ENCODE measurements at regions not wholly inside any gene's neighbourhood (a gene's known extent, or its start where the extent isn't known, plus 50 kb on each side); places are given as distances from the start of the nearest gene placed in this dataset.

DNA sequence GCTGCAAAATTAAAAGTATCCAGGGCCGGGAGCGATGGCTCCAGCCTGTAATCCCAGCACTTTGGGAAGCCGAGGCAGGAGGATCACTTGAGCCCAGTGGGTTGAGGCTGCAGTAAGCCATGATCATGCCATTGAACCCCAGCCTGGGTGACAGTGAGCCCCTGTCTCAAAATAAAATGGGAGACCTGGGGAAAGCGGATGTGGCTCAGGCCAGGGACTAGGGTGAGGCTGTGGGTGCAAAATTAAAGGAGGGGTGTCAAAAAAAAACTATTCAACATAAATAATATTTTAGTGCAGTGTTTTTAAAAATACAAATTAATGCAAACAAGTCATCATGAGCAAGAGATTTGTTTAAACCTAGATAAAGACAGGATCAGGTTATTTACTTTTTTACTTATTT, 100.1 kb upstream of the SLC45A1 start:
- no peak overlapping the region for H3K27ac Mint-ChIP-seq
- H3K4me3 Mint-ChIP-seq: peak overlapping the region; percentile 53
- H3K36me3 Mint-ChIP-seq (ENCODE audit: low read depth): no peaks in the 10 kb centered on the region

DNA sequence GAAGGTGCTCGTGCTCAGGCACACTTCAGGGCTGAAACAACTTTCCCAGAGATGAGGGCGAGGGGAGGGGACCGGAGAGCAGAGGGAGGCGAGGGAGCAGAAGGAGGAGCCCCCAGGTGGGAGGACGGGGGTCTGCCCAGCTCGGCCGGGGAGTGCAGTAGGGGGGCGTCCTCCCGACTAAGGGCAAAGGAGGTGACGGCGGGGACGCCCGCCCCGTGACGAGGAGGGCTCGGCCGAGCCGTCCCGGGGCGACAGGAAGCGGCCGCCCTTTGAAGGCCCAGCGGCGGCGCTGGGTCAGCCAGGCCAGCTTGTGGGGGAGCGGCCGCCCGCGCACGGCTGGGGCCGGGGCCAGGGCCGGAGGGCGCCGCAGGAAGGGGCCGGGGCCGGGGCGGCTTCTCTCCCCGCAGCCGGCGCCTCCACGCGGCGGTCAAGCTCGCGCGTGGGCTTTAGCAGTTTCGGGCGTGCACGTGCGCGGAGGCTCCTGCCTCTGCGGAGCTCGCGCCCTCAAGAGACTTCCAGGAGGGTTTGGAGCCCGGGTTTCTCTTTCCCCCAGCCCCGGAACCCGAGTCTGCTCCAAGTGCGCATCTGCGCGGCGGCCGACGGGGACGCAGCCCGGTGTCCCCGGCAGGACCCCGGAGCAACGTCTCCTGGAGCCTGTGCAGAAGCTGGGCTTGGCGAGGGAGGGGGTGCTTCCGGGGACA, 100.8 kb upstream of the SLC45A1 start:
- Mint-ChIP-seq H3K36me3 (ENCODE audit: low read depth) (no peaks in the 10 kb centered on the region), H3K27ac (peak overlapping the region; percentile 67), H3K27me3 (peaks cover 64% of the 10 kb centered on the region), H3K4me3 (peak overlapping the region; percentile 66), H3K4me1 (ENCODE audit: low read depth) (peaks cover 18% of the 10 kb centered on the region), H3K9me3 (no peaks in the 10 kb centered on the region)

More for the DNA sequence above, 100.1 kb upstream of the SLC45A1 start:
- Mint-ChIP-seq H3K4me1 (ENCODE audit: low read depth) (peaks cover 11% of the 10 kb centered on the region), H3K27me3 (peaks cover 62% of the 10 kb centered on the region), H3K9me3 (no peaks in the 10 kb centered on the region)

DNA sequence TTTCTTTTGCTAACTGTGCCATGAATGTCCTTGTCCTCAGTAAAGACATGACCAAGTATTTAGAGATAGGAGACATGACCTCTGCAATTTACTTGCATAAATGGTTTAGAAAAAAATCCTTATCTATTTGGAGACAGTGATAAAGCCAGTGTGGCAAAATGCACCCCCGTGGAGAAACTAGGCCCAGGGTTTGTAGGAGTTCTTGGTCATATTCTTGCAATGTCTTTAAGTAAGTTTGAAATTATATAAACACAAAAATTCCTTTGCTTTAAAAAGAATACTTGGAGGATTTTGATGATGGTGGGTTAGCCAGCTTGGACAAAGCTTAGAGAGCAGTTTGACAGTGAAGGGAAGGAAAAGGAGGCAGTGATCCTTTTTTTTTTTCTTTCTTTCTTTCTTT, 101.9 kb upstream of the SLC45A1 start:
- peaks cover 24% of the 10 kb centered on the region for H3K4me1 Mint-ChIP-seq (ENCODE audit: low read depth)
- no peaks in the 10 kb centered on the region for H3K9me3 Mint-ChIP-seq
- no peak overlapping the region for H3K4me3 Mint-ChIP-seq
- H3K27me3 Mint-ChIP-seq: peaks cover 75% of the 10 kb centered on the region
- H3K27ac Mint-ChIP-seq: no peak overlapping the region
- H3K36me3 Mint-ChIP-seq (ENCODE audit: low read depth): no peaks in the 10 kb centered on the region

DNA sequence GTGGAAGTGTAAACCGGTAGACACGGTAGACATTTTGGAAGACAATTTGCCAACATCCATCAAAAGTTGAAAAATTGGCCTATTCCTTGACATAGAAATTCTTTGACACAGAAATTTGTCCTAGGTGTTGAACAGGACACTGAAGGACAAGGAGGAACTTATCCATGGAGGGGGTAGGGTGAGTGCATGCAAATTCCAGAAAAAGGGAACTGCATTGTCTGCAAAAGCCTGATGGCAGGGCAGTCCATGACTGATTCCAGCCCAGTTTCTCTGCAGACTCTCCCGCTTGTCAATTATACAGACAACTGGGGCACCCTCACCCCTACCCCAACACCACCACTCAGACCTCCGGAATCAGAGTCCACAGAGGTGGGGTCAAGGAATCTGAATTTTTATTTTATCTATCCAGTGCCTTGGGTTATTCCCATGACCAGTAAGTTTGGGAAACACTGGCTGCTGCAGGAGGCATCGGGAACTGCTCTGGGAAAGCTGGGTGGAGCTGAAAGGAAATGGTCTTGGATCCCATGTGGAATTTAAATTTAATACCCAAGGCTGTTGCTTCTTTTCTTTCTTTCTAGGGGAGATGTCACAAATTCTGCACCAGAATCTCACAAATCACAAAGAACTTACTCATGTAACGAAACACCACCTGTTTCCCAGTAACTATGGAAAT, 103.3 kb upstream of the SLC45A1 start:
- H3K36me3 Mint-ChIP-seq (ENCODE audit: low read depth): no peaks in the 10 kb centered on the region
- peaks cover 24% of the 10 kb centered on the region for H3K4me1 Mint-ChIP-seq (ENCODE audit: low read depth)
- H3K27me3 Mint-ChIP-seq: peaks cover 75% of the 10 kb centered on the region
- H3K4me3 Mint-ChIP-seq: no peak overlapping the region
- H3K27ac Mint-ChIP-seq: no peak overlapping the region
- no peaks in the 10 kb centered on the region for H3K9me3 Mint-ChIP-seq

DNA sequence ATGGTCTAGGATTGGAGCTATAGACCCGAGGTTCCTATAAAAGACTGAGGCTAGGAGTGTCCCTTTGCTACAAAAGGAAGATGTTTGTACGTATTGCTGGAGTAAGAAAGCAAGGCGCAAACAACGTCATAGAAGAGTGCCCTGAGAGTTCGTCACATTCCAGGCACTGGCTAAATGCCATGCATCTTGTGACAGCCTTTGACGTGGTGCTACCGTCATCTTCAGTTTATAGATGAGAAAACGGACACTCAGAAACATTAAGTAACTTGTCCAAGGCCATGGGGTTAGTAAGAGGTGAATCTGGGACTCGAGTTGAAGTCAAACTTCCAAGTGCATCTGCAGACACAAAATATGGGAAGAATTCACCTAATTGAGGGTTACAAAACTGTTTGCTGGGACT, 104.2 kb upstream of the SLC45A1 start:
- Mint-ChIP-seq H3K4me1 (ENCODE audit: low read depth) (peaks cover 22% of the 10 kb centered on the region), H3K27me3 (peaks cover 71% of the 10 kb centered on the region), H3K9me3 (no peaks in the 10 kb centered on the region), H3K4me3 (no peak overlapping the region), H3K36me3 (ENCODE audit: low read depth) (no peaks in the 10 kb centered on the region), H3K27ac (no peak overlapping the region)

DNA sequence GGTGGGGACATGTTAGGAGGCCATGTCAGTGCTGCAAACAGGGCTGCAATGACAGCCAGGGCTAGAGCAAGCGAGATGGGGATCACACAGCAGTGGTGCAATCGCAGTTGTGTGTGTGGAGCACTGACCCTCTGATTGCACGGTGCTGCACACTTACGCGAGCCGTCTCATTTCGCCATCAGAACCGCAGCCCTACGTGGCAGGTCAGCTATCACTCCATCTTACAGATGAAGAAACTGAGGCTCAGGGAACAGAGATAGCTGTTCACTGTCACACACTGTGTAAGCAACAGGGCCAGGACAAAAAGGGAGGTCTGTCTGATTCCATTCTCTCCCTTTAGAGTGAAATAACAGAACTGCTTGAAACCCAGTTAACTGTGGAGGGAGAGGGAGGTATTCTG, 104.8 kb upstream of the SLC45A1 start:
- no peak overlapping the region for H3K4me3 Mint-ChIP-seq
- peaks cover 20% of the 10 kb centered on the region for H3K4me1 Mint-ChIP-seq (ENCODE audit: low read depth)
- H3K9me3 Mint-ChIP-seq: no peaks in the 10 kb centered on the region
- peaks cover 66% of the 10 kb centered on the region for H3K27me3 Mint-ChIP-seq
- H3K36me3 Mint-ChIP-seq (ENCODE audit: low read depth): no peaks in the 10 kb centered on the region
- H3K27ac Mint-ChIP-seq: no peak overlapping the region

DNA sequence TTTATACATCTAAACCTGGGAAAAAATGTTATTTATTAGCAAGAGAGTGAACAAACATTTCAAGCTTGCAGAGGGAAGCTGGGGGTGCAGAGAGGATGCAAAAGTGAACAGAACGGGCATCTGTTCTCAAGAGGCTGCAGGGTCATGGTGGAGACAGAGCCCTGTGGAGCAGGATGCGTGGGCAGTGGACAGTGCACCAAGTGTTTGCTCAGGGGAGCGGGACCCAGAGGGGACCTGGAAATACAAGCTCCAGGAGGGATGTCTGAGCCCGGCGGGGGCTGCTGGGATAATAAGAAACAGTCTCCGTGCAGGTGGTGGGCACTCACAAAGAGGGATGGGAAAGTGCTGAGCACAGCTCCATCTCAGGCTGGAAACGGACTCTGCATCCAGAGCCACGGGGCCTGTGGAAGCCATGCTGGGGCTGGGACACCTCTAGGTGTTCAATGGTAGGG, 105.3 kb upstream of the SLC45A1 start:
- H3K4me3 Mint-ChIP-seq: no peak overlapping the region
- H3K27me3 Mint-ChIP-seq: peaks cover 60% of the 10 kb centered on the region
- no peaks in the 10 kb centered on the region for H3K36me3 Mint-ChIP-seq (ENCODE audit: low read depth)
- peaks cover 17% of the 10 kb centered on the region for H3K4me1 Mint-ChIP-seq (ENCODE audit: low read depth)
- H3K27ac Mint-ChIP-seq: peak overlapping the region; percentile 32
- H3K9me3 Mint-ChIP-seq: no peaks in the 10 kb centered on the region

DNA sequence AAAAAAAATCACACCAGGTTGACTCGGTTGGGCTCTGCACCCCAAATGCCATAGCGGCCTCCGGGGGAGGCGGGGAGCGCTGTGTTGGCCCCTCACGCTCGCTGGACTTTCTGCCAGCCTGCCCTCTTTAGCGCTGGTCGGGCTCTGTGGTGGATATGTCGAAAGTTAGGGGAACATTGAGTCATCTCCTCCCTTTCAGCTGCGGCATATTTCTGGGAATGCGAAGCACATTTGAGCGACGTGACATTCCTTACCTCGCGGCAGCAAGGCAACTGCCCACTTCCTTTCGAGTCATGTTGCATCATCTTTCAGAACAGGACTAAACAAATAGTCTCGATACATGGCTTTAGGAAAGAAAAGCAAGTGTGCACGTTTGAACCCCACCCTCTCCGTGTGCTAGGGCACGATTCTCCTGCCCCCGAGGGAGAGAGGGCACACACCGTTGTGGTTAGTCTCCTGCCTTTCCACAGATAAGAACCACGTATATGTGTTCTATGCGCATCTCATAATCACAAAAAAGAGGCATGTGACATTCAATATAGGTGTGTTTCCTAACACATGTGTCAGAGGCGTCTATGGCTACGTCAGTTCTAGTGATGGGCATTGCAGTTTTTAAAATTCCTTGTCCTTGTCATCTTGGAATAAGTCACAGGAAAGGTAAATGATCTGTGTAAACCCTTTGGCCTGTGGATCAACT, 105.9 kb upstream of the SLC45A1 start:
- Mint-ChIP-seq H3K27me3 (peaks cover 59% of the 10 kb centered on the region), H3K9me3 (no peaks in the 10 kb centered on the region), H3K27ac (peak overlapping the region; percentile 32), H3K4me3 (no peak overlapping the region), H3K4me1 (ENCODE audit: low read depth) (peaks cover 16% of the 10 kb centered on the region), H3K36me3 (ENCODE audit: low read depth) (no peaks in the 10 kb centered on the region)

DNA sequence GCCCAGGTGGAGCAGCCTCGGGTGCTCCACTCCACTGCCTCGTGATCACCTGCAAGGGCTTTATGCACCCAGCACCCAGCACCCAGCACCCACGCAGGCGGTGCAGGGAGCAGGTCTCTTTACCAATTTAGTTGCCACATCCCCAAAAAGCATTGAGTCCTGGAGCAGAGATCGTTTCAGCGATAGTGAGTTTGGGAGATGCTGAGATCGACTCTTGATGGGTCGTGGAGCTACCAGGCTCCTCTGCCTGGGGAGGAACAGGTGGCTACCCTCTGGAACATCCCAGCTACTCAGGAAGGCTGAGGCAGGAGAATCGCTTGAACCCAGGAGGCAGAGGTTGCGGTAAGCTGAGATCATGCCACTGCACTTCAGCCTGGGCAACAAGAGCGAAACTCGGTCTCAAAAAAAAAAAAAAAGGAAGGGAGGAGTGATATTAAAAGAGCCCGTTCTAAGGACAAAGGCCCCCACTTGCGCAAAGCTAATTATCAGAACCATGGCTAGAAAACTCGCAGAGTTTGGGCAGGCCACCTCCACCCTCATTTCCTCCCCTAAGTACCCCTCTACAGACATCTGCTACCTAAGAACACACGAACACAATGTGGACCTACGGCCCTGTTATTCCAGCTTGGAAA, 106.5 kb upstream of the SLC45A1 start:
- peak overlapping the region; percentile 32 for H3K27ac Mint-ChIP-seq
- H3K9me3 Mint-ChIP-seq: no peaks in the 10 kb centered on the region
- no peaks in the 10 kb centered on the region for H3K36me3 Mint-ChIP-seq (ENCODE audit: low read depth)
- H3K27me3 Mint-ChIP-seq: peaks cover 53% of the 10 kb centered on the region
- peaks cover 16% of the 10 kb centered on the region for H3K4me1 Mint-ChIP-seq (ENCODE audit: low read depth)
- H3K4me3 Mint-ChIP-seq: no peak overlapping the region

DNA sequence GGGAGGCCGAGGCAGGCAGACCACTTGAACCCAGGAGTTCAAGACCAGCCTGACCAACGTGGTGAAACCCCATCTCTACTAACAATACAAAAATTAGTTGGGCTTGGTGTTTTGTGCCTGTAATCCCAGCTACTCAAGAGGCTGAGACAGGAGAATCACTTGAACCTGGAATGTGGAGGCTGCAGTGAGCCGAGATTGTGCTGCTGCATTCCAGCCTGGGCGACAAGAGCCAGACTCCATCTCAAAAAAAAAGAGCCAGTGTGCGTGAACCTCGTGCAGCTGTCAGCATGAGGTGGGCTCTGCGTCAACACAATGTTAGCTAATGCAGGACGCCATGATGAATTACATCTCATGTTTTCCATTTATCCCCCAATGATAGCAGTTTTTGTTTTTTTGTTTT, 110.7 kb upstream of the SLC45A1 start:
- Mint-ChIP-seq H3K27me3 (peaks cover 21% of the 10 kb centered on the region), H3K36me3 (ENCODE audit: low read depth) (no peaks in the 10 kb centered on the region), H3K4me3 (no peak overlapping the region), H3K27ac (no peak overlapping the region), H3K4me1 (ENCODE audit: low read depth) (peaks cover 7% of the 10 kb centered on the region), H3K9me3 (no peaks in the 10 kb centered on the region)

DNA sequence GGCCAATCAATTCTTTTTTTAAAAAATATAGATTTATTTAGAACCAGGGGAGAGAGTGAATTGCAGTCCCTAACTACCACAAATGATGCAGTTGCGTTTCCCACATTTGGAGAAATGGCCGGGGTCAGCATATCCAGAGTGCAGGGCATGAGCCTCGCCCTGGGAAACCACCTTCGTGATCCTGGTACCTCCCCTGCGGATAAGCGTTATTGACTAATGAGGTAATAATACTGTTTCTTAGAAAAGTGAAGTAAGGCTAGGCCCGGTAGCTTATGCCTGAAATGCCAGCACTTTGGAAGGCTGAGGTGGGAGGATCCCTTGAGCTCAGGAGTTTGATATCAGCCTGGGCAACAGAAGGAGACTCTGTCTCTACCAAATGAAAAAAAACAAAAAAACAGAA, 111.5 kb upstream of the SLC45A1 start:
- H3K27ac Mint-ChIP-seq: no peak overlapping the region
- no peak overlapping the region for H3K4me3 Mint-ChIP-seq
- no peaks in the 10 kb centered on the region for H3K9me3 Mint-ChIP-seq
- no peaks in the 10 kb centered on the region for H3K36me3 Mint-ChIP-seq (ENCODE audit: low read depth)
- peaks cover 13% of the 10 kb centered on the region for H3K27me3 Mint-ChIP-seq
- no peaks in the 10 kb centered on the region for H3K4me1 Mint-ChIP-seq (ENCODE audit: low read depth)

DNA sequence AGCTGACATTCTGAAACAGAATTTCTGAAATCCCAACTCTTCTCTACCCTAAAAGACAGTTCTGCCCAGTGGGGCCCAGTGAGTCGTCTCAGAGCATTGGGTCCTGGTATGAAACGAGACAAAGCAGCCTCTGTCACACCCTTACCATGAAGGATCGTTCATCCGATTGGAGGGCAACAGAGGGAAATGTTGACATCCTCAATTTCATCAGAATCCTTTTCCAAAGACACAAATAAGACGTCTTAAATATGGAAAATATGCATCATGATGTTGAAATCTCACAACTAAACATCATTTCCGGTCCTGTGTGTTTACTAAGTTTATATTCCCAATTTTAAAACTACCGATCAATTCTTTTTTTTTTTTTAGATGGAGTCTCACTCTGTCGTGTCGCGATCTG, 112.1 kb upstream of the SLC45A1 start:
- H3K27ac Mint-ChIP-seq: no peak overlapping the region

DNA sequence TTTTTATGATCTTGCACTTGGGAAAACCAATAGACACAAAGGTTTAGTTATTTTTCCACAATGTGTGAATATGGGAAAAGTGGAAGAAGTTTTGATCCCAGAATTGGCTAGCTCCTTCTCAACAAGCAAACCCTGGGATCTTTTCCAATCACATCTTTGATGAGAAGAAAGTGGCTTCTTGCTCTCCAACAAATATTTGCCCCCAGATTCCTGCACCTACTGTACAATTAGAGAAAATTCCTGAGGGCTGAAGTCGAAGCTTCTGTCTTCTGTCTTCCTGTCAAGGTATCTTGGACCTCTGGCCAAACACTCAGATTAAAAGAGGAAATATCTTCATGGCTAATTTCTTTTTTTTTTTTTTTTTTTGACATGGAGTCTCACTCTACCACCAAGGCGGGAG, 113.1 kb upstream of the SLC45A1 start:
- Mint-ChIP-seq H3K36me3 (ENCODE audit: low read depth) (no peaks in the 10 kb centered on the region), H3K27me3 (peaks cover 4% of the 10 kb centered on the region), H3K9me3 (no peaks in the 10 kb centered on the region)

More for the DNA sequence above, 112.1 kb upstream of the SLC45A1 start:
- H3K36me3 Mint-ChIP-seq (ENCODE audit: low read depth): no peaks in the 10 kb centered on the region
- no peaks in the 10 kb centered on the region for H3K9me3 Mint-ChIP-seq
- no peak overlapping the region for H3K4me3 Mint-ChIP-seq
- no peaks in the 10 kb centered on the region for H3K4me1 Mint-ChIP-seq (ENCODE audit: low read depth)
- H3K27me3 Mint-ChIP-seq: peaks cover 10% of the 10 kb centered on the region

DNA sequence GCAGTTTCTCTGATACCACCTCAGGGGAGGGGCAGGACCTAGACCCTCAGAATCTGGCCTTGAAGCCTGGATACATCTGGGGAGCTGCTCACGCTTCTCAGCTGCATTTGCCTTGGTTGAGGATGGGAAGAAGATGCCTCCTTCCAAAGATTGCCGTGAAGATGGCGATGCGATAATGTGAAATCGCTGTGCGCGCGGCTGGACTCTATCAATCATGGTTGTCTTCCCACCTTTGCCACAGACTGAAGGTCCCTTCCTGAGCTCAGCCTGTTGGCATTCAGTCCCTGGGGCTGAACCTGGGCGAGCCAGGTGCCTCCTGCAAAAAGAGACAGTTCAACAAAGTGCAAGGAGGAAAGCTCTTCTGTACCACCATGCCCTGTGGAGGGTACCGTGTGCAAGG, 114.4 kb upstream of the SLC45A1 start:
- Mint-ChIP-seq H3K4me3 (no peak overlapping the region), H3K9me3 (no peaks in the 10 kb centered on the region), H3K4me1 (ENCODE audit: low read depth) (no peaks in the 10 kb centered on the region), H3K27me3 (no peaks in the 10 kb centered on the region), H3K27ac (no peak overlapping the region), H3K36me3 (ENCODE audit: low read depth) (no peaks in the 10 kb centered on the region)

More for the DNA sequence above, 113.1 kb upstream of the SLC45A1 start:
- Mint-ChIP-seq H3K4me1 (ENCODE audit: low read depth) (no peaks in the 10 kb centered on the region), H3K27ac (no peak overlapping the region), H3K4me3 (no peak overlapping the region)

DNA sequence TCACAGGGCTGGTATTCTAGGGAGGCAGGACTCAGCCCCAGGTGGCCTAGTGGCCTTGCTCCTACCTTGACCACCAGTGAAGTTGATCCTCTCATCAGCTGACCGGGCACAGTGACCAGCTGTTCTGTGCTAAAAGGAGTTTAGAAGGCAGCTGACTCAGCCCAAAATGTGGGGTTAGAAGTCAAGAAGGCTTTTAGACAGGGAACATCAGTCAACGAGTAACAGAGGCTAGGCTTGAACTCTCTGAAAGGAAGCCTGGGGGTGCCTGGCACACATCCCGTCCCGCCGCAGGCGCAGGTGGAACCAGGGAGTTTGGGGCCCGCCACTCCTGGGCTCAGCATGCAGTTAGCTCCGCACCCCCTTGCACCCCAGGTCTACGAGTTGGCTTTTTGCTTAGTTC, 114.9 kb upstream of the SLC45A1 start:
- Mint-ChIP-seq H3K4me1 (ENCODE audit: low read depth) (peaks cover under 1% of the 10 kb centered on the region), H3K36me3 (ENCODE audit: low read depth) (no peaks in the 10 kb centered on the region), H3K4me3 (no peak overlapping the region)

More for the DNA sequence above, 114.9 kb upstream of the SLC45A1 start:
- Mint-ChIP-seq H3K27me3 (no peaks in the 10 kb centered on the region), H3K9me3 (no peaks in the 10 kb centered on the region), H3K27ac (no peak overlapping the region)

All from stimulated activated naive CD8-positive, alpha-beta T cell treated with anti-CD3 and anti-CD28 coated beads, Interleukin-15, Interleukin-2, amounts not matched to agents 100 ng/mL and 50 ng/mL, for 24 hours (primary cell).